PC-9 (cell line): ENCODE measurements at regions not wholly inside any gene's neighbourhood (a gene's known extent, or its start where the extent isn't known, plus 50 kb on each side); places are given as distances from the start of the nearest gene placed in this dataset.

Experiments used
- BruUV-seq: library from RNA; stranded (reverse); fragments of 400-500 nt; replicated peaks from 2 replicates; lab custom pipeline; 2021; lab: Mats Ljungman, UMichigan
- CTCF ChIA-PET: fragments of 300-600 bp; sonication (Branson Sonifier 250); formaldehyde crosslinking; loops from one replicate; lab custom pipeline; 2022; ENCODE audit warnings: antibody characterized with exemption; lab: Charles Lee
- POLR2A ChIA-PET: fragments of 300-600 bp; sonication (Branson Sonifier 250); formaldehyde crosslinking; loops from one replicate; lab custom pipeline; 2022; ENCODE audit warnings: antibody characterized with exemption; ENCODE audit not compliant: unreplicated experiment; lab: Charles Lee
- DNase-seq, 2 experiments: peaks; one replicate each; pipeline versions ENCODE4 v3.0.0 to v3.0.0-alpha.2; 2015 to 2022; ENCODE audit warnings: mixed read lengths in 1 of 2
- H2AFZ ChIP-seq: fragments of 200-600 bp; sonication (generic); 2 replicates; pipeline ENCODE4 v1.8.1; 2017; ENCODE audit warnings: antibody characterized with exemption
- H3F3A ChIP-seq: fragments of 200-600 bp; sonication (generic); 2 replicates; pipeline ENCODE4 v1.8.1; 2017; ENCODE audit warnings: antibody characterized with exemption, mild to moderate bottlenecking, low read depth; ENCODE audit not compliant: insufficient read depth
- H3K27ac ChIP-seq: fragments of 200-600 bp; sonication (generic); 2 replicates; pipeline ENCODE4 v1.6.1; 2016; ENCODE audit warnings: mixed run types
- H3K27me3 ChIP-seq: fragments of 200-600 bp; sonication (generic); 2 replicates; pipeline ENCODE4 v1.6.1; 2016; ENCODE audit warnings: low read depth, mixed run types; ENCODE audit not compliant: insufficient read depth
- H3K36me3 ChIP-seq: fragments of 200-600 bp; sonication (generic); 2 replicates; pipeline ENCODE4 v1.6.1; 2016; ENCODE audit warnings: low read depth, mixed run types
- H3K4me1 ChIP-seq: fragments of 200-600 bp; sonication (generic); replicated peaks from 2 replicates; pipeline ENCODE4 v1.6.1; 2016; ENCODE audit warnings: mixed run types; ENCODE audit not compliant: insufficient read depth
- H3K4me2 ChIP-seq: fragments of 200-600 bp; sonication (generic); 2 replicates; pipeline ENCODE4 v1.6.1; 2017; ENCODE audit warnings: mixed run types
- H3K4me3 ChIP-seq: fragments of 200-600 bp; sonication (generic); 2 replicates; pipeline ENCODE4 v1.6.1; 2016; ENCODE audit warnings: mixed run types
- H3K79me2 ChIP-seq: fragments of 200-600 bp; sonication (generic); 2 replicates; pipeline ENCODE4 v1.6.1; 2017; ENCODE audit warnings: low read depth, mixed run types
- H3K9me2 ChIP-seq: fragments of 200-600 bp; sonication (generic); 2 replicates; pipeline ENCODE4 v1.8.1; 2017; ENCODE audit warnings: mild to moderate bottlenecking; ENCODE audit not compliant: insufficient read depth
- H3K9me3 ChIP-seq: fragments of 200-600 bp; sonication (generic); 2 replicates; pipeline ENCODE4 v1.8.1; 2016; ENCODE audit warnings: low read depth; ENCODE audit not compliant: insufficient read depth
- H4K20me1 ChIP-seq: fragments of 200-600 bp; sonication (generic); 2 replicates; pipeline ENCODE4 v1.8.1; 2017; ENCODE audit not compliant: insufficient read depth
- CTCF ChIP-seq: fragments of 200-600 bp; sonication (generic); conservative IDR thresholded peaks from 2 replicates; pipeline ENCODE4 v1.6.1; 2017; ENCODE audit warnings: mixed run types, antibody characterized with exemption, mild to moderate bottlenecking, moderate library complexity
- EZH2 ChIP-seq: fragments of 200-600 bp; sonication (generic); IDR thresholded peaks from 2 replicates; pipeline ENCODE4 v1.8.0; 2017; ENCODE audit warnings: antibody characterized with exemption, low read depth
- intact Hi-C: fragments of 100-400 bp; cut with micrococcal nuclease; formaldehyde crosslinking; loops from one replicate; pipeline ENCODE4 v1.10.0; 2022; ENCODE audit not compliant: unreplicated experiment

DNA sequence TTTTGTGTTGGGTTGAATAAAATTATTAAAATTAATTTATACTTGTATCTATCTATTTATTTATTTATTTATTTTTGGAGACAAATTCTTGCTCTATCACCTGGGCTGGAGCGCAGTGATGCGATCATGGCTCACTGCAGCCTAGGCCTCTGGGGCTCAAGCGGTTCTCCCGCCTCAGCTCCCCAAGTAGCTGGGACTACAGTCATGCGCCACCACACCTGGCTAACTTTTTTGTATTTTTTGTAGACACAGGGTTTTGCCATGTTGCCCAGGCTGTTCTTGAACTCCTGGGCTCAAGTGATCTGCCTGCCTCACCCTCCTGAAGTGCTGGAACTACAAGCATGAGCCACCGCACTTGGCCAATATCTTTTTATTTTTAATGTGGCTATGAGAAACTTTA is 134.7 kb upstream of the SPDL1 start:
- no peak for TF ChIP-seq CTCF
- TF ChIP-seq EZH2: no peak
- no peaks in the 10 kb centered on the region for H3K36me3 ChIP-seq
- no peak for DNase-seq
- H3K4me2 ChIP-seq: no peak overlapping the region
- no peaks in the 10 kb centered on the region for H3F3A ChIP-seq
- POLR2A ChIA-PET: no interaction called here
- no peak overlapping the region for H2AFZ ChIP-seq
- H3K27ac ChIP-seq: no peak overlapping the region
- BruUV-seq: no TSS peak
- H3K9me3 ChIP-seq: no peaks in the 10 kb centered on the region
- CTCF ChIA-PET: no interaction called here
- H4K20me1 ChIP-seq: no peaks in the 10 kb centered on the region
- intact Hi-C loops: no loop called here
- no peaks in the 10 kb centered on the region for H3K27me3 ChIP-seq
- H3K9me2 ChIP-seq: 0 out of 2 replicates have a peak, but pooled peaks cover 4% of the 10 kb centered on the region
- no peak overlapping the region for H3K4me3 ChIP-seq
- no peaks in the 10 kb centered on the region for H3K4me1 ChIP-seq
- no peaks in the 10 kb centered on the region for H3K79me2 ChIP-seq

DNA sequence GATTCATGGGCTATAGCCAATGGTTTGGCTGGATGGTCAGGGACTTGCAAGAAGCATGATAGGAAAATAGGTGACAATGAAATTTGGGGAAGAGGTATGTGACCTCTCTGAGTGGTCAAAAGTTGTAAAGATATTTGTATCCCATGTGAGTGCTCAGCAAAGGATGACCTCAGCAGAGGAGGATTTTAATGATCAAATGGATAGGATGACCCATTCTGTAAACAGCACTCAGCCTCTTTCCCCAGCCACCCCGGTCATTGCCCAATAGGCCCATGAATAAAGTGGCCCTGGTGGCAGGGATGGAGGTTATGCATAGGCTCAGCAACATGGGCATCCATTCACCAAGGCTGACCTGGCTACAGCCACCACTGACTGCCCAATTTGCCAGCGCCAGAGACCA is 138.4 kb upstream of the SPDL1 start:
- no peaks in the 10 kb centered on the region for H3K27me3 ChIP-seq
- no peak overlapping the region for H3K4me3 ChIP-seq
- no peak overlapping the region for H2AFZ ChIP-seq
- H4K20me1 ChIP-seq: no peaks in the 10 kb centered on the region
- 0 out of 2 replicates have a peak, but pooled peaks cover 4% of the 10 kb centered on the region for H3K9me2 ChIP-seq
- H3K36me3 ChIP-seq: no peaks in the 10 kb centered on the region
- intact Hi-C loops: no loop called here
- no peak overlapping the region for H3K27ac ChIP-seq
- ChIA-PET CTCF (no interaction called here), POLR2A (no interaction called here)
- no peak overlapping the region for H3K4me2 ChIP-seq
- no peaks in the 10 kb centered on the region for H3K9me3 ChIP-seq
- DNase-seq: no peak
- TF ChIP-seq CTCF: no peak
- no peak for TF ChIP-seq EZH2
- H3F3A ChIP-seq: peaks cover under 1% of the 10 kb centered on the region; the same call in 1 of the 2 replicates
- no peaks in the 10 kb centered on the region for H3K79me2 ChIP-seq
- no TSS peak for BruUV-seq
- H3K4me1 ChIP-seq: peaks cover 17% of the 10 kb centered on the region

- H3K27ac ChIP-seq: no peak overlapping the region
- H3K27me3 ChIP-seq: no peaks in the 10 kb centered on the region
- peaks cover 20% of the 10 kb centered on the region for H3K4me1 ChIP-seq
- intact Hi-C loops: no loop called here
- H3K4me3 ChIP-seq: no peak overlapping the region
- no peaks in the 10 kb centered on the region for H3K36me3 ChIP-seq
- CTCF ChIA-PET: no interaction called here
- H3K9me3 ChIP-seq: no peaks in the 10 kb centered on the region
- 0 out of 2 replicates have a peak, but pooled peaks cover 4% of the 10 kb centered on the region for H3K9me2 ChIP-seq
- no peak for TF ChIP-seq CTCF
- no peak for TF ChIP-seq EZH2
- POLR2A ChIA-PET: no interaction called here
- DNase-seq: no peak
- no peak overlapping the region for H2AFZ ChIP-seq
- H3F3A ChIP-seq: peaks cover 4% of the 10 kb centered on the region; the same call in 1 of the 2 replicates
- no peaks in the 10 kb centered on the region for H3K79me2 ChIP-seq
- H3K4me2 ChIP-seq: no peak overlapping the region
- H4K20me1 ChIP-seq: no peaks in the 10 kb centered on the region
- BruUV-seq: no TSS peak
These were observed 140.4 kb upstream of the SPDL1 start for GRCh38 chr5:169442913-169443784.
